AG09309 (cell line): ENCODE measurements at regions not wholly inside any gene's neighbourhood (a gene's known extent, or its start where the extent isn't known, plus 50 kb on each side); places are given as distances from the start of the nearest gene placed in this dataset.

ENCODE experiments used
- DNase-seq: peaks from one replicate; pipeline ENCODE4 v3.0.0-alpha.2; 2010; ENCODE audit warnings: low read depth
- H3K4me3 ChIP-seq: 2 replicates; pipeline ENCODE4 v1.5.1; 2011; ENCODE audit warnings: mild to moderate bottlenecking, low read depth, low read length, moderate library complexity; ENCODE audit not compliant: control insufficient read depth
- CTCF ChIP-seq: IDR thresholded peaks from 2 replicates; pipeline ENCODE4 v1.5.1; 2011; ENCODE audit warnings: mild to moderate bottlenecking, low read depth, low read length, inconsistent platforms; ENCODE audit not compliant: insufficient read depth, control insufficient read depth; ENCODE audit errors: missing control alignments

GRCh38 chr12:64946132-64946829, 121.8 kb downstream of the TBC1D30 start:
- H3K4me3 ChIP-seq, result no peak overlapping the region
- no peak for TF ChIP-seq CTCF
- DNase-seq, result no peak

GRCh38 chr12:64950711-64951298, 126.4 kb downstream of the TBC1D30 start:
- DNase-seq, result no peak
- TF ChIP-seq CTCF, result no peak
- H3K4me3 ChIP-seq, result no peak overlapping the region

GRCh38 chr12:64951944-64952343, 127.5 kb downstream of the TBC1D30 start:
- H3K4me3 ChIP-seq, result no peak overlapping the region
- TF ChIP-seq CTCF, result no peak
- no peak for DNase-seq

GRCh38 chr12:64955746-64956145, 131.3 kb downstream of the TBC1D30 start:
- H3K4me3 ChIP-seq, result no peak overlapping the region
- TF ChIP-seq CTCF, result no peak
- DNase-seq, result no peak

GRCh38 chr12:64965920-64966319, 141.5 kb downstream of the TBC1D30 start:
- DNase-seq, result no peak
- H3K4me3 ChIP-seq, result no peak overlapping the region
- no peak for TF ChIP-seq CTCF

- no peak overlapping the region for H3K4me3 ChIP-seq
- no peak for TF ChIP-seq CTCF
- peak; percentile 35 for DNase-seq
These were observed 144.8 kb downstream of the TBC1D30 start for GRCh38 chr12:64968989-64969819.
